GM12874 (cell line): ENCODE measurements at regions not wholly inside any gene's neighbourhood (a gene's known extent, or its start where the extent isn't known, plus 50 kb on each side); places are given as distances from the start of the nearest gene placed in this dataset.
A peak's percentile ranks its signal among the peaks of the same experiment; 100 is the strongest.

Experiments used
- CTCF ChIP-seq: IDR thresholded peaks from 2 replicates; pipeline ENCODE4 v1.5.1; 2011; ENCODE audit warnings: low read depth, mild to moderate bottlenecking, control low read depth, low read length, moderate library complexity; ENCODE audit not compliant: insufficient read depth

- TF ChIP-seq CTCF = no peak
These were observed 103.9 kb downstream of the PMAIP1 start for GRCh38 chr18:60003610-60004185.

GRCh38 chr18:59996370-59996966 lies 96.7 kb downstream of the PMAIP1 start:
- TF ChIP-seq CTCF = peak; percentile 68

GRCh38 chr18:59994357-59994756 lies 94.6 kb downstream of the PMAIP1 start:
- peak; percentile 34; the same call in 1 of the 2 replicates for TF ChIP-seq CTCF

- no peak for TF ChIP-seq CTCF
These were observed 93.8 kb downstream of the PMAIP1 start for GRCh38 chr18:59993560-59993959.

GRCh38 chr18:59990121-59990823 lies 90.5 kb downstream of the PMAIP1 start:
- no peak for TF ChIP-seq CTCF

- TF ChIP-seq CTCF = peak; percentile 73
These were observed 88.4 kb downstream of the PMAIP1 start for GRCh38 chr18:59988098-59988706.

GRCh38 chr18:59987102-59987501 lies 87.3 kb downstream of the PMAIP1 start:
- no peak for TF ChIP-seq CTCF
